CD14-positive monocyte (primary cell): ENCODE measurements at regions not wholly inside any gene's neighbourhood (a gene's known extent, or its start where the extent isn't known, plus 50 kb on each side); places are given as distances from the start of the nearest gene placed in this dataset.

ENCODE experiments used
- DNase-seq, 3 donors: peaks; one replicate each; pipeline ENCODE4 v3.0.0-alpha.2; 2011 to 2022
- H2AFZ ChIP-seq: 2 replicates; pipeline ENCODE4 v1.6.0; 2012; ENCODE audit warnings: mild to moderate bottlenecking, low read depth, low read length, inconsistent platforms; ENCODE audit not compliant: insufficient read depth, poor library complexity, severe bottlenecking
- H3K27ac ChIP-seq, 2 donors: 1 replicate in 1 of 2; 2 replicates in 1 of 2; pipeline ENCODE4 v1.5.1; 2012 to 2013; ENCODE audit warnings: low read length in 2 of 2, control low read depth in 1 of 2, inconsistent platforms in 1 of 2, low read depth in 1 of 2, mild to moderate bottlenecking in 1 of 2
- H3K27me3 ChIP-seq, 2 donors: one replicate each; pipeline versions ENCODE4 v1.6.0 to v1.6.1; 2011 to 2013; ENCODE audit warnings: low read length in 2 of 2; ENCODE audit not compliant: control insufficient read depth in 2 of 2, insufficient read depth in 2 of 2
- H3K36me3 ChIP-seq, 2 donors: replicated peaks in 1 of 2; 1 replicate in 1 of 2; 2 replicates in 1 of 2; pipeline versions ENCODE4 v1.5.1 to v1.6.1; 2012 to 2013; ENCODE audit warnings: low read length in 2 of 2, control low read depth in 1 of 2, inconsistent platforms in 1 of 2, mild to moderate bottlenecking in 1 of 2; ENCODE audit not compliant: insufficient read depth in 2 of 2, control insufficient read depth in 1 of 2
- H3K4me1 ChIP-seq, 2 donors: 1 replicate in 1 of 2; 2 replicates in 1 of 2; pipeline versions ENCODE4 v1.5.1 to v1.6.1; 2012 to 2013; ENCODE audit warnings: low read length in 2 of 2, control low read depth in 1 of 2, inconsistent platforms in 1 of 2, mild to moderate bottlenecking in 1 of 2, moderate library complexity in 1 of 2; ENCODE audit not compliant: insufficient read depth in 2 of 2, control insufficient read depth in 1 of 2
- H3K4me2 ChIP-seq: replicated peaks from 2 replicates; pipeline ENCODE3; 2012; ENCODE audit warnings: low read length, moderate library complexity, mild to moderate bottlenecking; ENCODE audit not compliant: poor library complexity, severe bottlenecking; ENCODE audit errors: extremely low read depth
- H3K4me3 ChIP-seq, 3 experiments: fragments of 200-600 bp in 1 of 3; sonication (generic) in 1 of 3; replicated peaks in 1 of 3; 1 replicate in 2 of 3; 2 replicates in 1 of 3; pipeline ENCODE4 v1.5.1; 2011 to 2013; ENCODE audit warnings: low read length in 3 of 3, mild to moderate bottlenecking in 3 of 3, control low read depth in 2 of 3, low read depth in 2 of 3, inconsistent platforms in 1 of 3, moderate library complexity in 1 of 3
- H3K79me2 ChIP-seq: 2 replicates; pipeline ENCODE4 v1.6.0; 2012; ENCODE audit warnings: mild to moderate bottlenecking, control low read depth, inconsistent platforms, low read length, moderate library complexity; ENCODE audit not compliant: insufficient read depth
- H3K9ac ChIP-seq: 2 replicates; pipeline ENCODE4 v1.6.0; 2017; ENCODE audit warnings: low read length, mild to moderate bottlenecking; ENCODE audit not compliant: insufficient read depth, poor library complexity, severe bottlenecking
- H3K9me3 ChIP-seq, 2 donors: replicated peaks in 1 of 2; 1 replicate in 1 of 2; 2 replicates in 1 of 2; pipeline versions ENCODE4 v1.5.1 to v1.6.1; 2012 to 2013; ENCODE audit warnings: low read length in 2 of 2, control low read depth in 1 of 2; ENCODE audit not compliant: control insufficient read depth in 1 of 2, insufficient read depth in 1 of 2
- H4K20me1 ChIP-seq: 2 replicates; pipeline ENCODE4 v1.6.0; 2012; ENCODE audit warnings: mild to moderate bottlenecking, low read length, control low read depth, moderate library complexity; ENCODE audit not compliant: insufficient read depth
- H3K27ac Mint-ChIP-seq, 7 donors: one replicate each; pipeline ENCODE4 v1.8.0; 2020; ENCODE audit warnings: mild to moderate bottlenecking in 7 of 7, mixed read lengths in 7 of 7, moderate library complexity in 6 of 7, inconsistent platforms in 2 of 7
- H3K27me3 Mint-ChIP-seq, 3 donors: one replicate each; pipeline ENCODE4 v1.8.0; 2021 to 2022; ENCODE audit warnings: low read depth in 3 of 3, mild to moderate bottlenecking in 3 of 3, mixed read lengths in 3 of 3, moderate library complexity in 3 of 3, inconsistent platforms in 1 of 3
- H3K36me3 Mint-ChIP-seq, 2 donors: one replicate each; pipeline ENCODE4 v1.8.0; 2020; ENCODE audit warnings: mixed read lengths in 2 of 2, inconsistent platforms in 1 of 2, mild to moderate bottlenecking in 1 of 2
- H3K4me1 Mint-ChIP-seq: one replicate; pipeline ENCODE4 v1.8.0; 2020; ENCODE audit warnings: mild to moderate bottlenecking, mixed read lengths
- H3K4me3 Mint-ChIP-seq, 2 donors: one replicate each; pipeline ENCODE4 v1.8.0; 2020; ENCODE audit warnings: mild to moderate bottlenecking in 2 of 2, mixed read lengths in 2 of 2, moderate library complexity in 1 of 2
- H3K9me3 Mint-ChIP-seq, 7 donors: one replicate each; pipeline ENCODE4 v1.8.0; 2020 to 2022; ENCODE audit warnings: mixed read lengths in 7 of 7, mild to moderate bottlenecking in 6 of 7, moderate library complexity in 6 of 7, inconsistent platforms in 2 of 7
- WGBS: methylation state at CpG from one replicate; pipeline ENCODE4 v1.1.5; 2013; ENCODE audit warnings: missing lambda C conversion rate; ENCODE audit not compliant: insufficient coverage; 5-methylcytosine and 5-hydroxymethylcytosine counted together
- intact Hi-C, 2 donors: fragments of 100-400 bp; cut with micrococcal nuclease; formaldehyde crosslinking; loops; one replicate each; pipeline versions ENCODE4 v1.15.0 to v1.15.1; 2023
- TF ChIP-seq, protein P1 (sequence below): fragments of 200-600 bp; IDR thresholded peaks from one replicate; pipeline ENCODE4 v1.8.0; 2022; ENCODE audit warnings: antibody characterized with exemption, mild to moderate bottlenecking

DNA sequence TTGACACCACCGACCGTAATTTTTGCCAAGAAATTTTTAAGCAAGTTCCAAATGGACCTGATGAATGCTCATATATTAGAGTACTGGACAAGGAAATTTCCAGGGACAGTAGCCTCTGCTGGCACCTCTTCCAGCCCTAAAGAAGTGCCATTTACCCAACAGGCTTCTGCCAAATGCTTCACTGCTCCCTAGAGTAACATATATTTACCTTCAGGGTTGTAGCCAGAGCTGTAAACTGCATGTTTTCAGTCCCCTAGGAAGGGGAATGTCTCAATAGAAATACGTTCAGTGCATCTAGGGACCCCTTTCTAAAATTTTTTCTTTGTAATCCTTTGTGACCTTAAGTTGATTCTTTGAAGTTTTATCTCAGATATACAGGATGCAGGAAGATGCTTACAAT, 143.1 kb upstream of the SMAD1 start:
- intact Hi-C loops, result no loop called here
- H2AFZ ChIP-seq, result no peak overlapping the region

DNA sequence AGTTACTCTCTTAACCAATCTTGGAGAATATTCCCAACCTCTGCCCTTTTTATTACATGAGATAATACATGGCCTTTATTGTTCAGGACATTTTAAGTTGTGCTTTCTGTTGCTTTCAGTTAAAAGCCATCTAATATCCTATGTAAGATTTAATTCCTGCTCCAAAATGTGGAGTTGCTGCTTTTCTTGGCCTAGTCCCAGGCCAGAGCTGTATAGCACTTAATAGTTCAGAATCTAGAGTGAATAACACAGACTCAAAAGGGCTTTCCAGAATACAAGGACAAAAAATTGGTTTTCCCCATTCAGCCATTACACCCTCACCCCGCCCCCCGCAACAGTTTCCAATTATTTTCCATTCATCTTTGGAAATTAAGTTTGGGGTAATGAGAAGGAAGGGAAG, 144.3 kb upstream of the SMAD1 start:
- H3K9me3 Mint-ChIP-seq, result peaks cover 0 to 4% (median 1%) of the 10 kb centered on the region in 7 donors
- H3K27me3 ChIP-seq, result no peaks in the 10 kb centered on the region
- no peak overlapping the region for H3K4me3 Mint-ChIP-seq
- no peaks in the 10 kb centered on the region for H4K20me1 ChIP-seq
- intact Hi-C loops, result no loop called here
- no peak overlapping the region for H3K9ac ChIP-seq
- H3K27me3 Mint-ChIP-seq, result no peaks in the 10 kb centered on the region
- no peak overlapping the region for H3K4me3 ChIP-seq
- H3K27ac ChIP-seq, result no peak overlapping the region
- no peaks in the 10 kb centered on the region for H3K9me3 ChIP-seq
- no peaks in the 10 kb centered on the region for H3K36me3 ChIP-seq
- WGBS, result no CpG with 5 or more reads among the region's 2 CpGs
- no peaks in the 10 kb centered on the region for H3K79me2 ChIP-seq
- H3K27ac Mint-ChIP-seq, result no peak overlapping the region
- no peaks in the 10 kb centered on the region for H3K4me1 ChIP-seq
- no peaks in the 10 kb centered on the region for H3K4me1 Mint-ChIP-seq
- no peak overlapping the region for H2AFZ ChIP-seq
- no peak overlapping the region for H3K4me2 ChIP-seq
- H3K36me3 Mint-ChIP-seq, result no peaks in the 10 kb centered on the region
- no peak for DNase-seq
- TF ChIP-seq, protein P1, sequence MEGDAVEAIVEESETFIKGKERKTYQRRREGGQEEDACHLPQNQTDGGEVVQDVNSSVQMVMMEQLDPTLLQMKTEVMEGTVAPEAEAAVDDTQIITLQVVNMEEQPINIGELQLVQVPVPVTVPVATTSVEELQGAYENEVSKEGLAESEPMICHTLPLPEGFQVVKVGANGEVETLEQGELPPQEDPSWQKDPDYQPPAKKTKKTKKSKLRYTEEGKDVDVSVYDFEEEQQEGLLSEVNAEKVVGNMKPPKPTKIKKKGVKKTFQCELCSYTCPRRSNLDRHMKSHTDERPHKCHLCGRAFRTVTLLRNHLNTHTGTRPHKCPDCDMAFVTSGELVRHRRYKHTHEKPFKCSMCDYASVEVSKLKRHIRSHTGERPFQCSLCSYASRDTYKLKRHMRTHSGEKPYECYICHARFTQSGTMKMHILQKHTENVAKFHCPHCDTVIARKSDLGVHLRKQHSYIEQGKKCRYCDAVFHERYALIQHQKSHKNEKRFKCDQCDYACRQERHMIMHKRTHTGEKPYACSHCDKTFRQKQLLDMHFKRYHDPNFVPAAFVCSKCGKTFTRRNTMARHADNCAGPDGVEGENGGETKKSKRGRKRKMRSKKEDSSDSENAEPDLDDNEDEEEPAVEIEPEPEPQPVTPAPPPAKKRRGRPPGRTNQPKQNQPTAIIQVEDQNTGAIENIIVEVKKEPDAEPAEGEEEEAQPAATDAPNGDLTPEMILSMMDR, result no peak

More for the DNA sequence above, 143.1 kb upstream of the SMAD1 start:
- Histone ChIP-seq H3K4me1 (no peaks in the 10 kb centered on the region), H3K27ac (no peak overlapping the region), H4K20me1 (no peaks in the 10 kb centered on the region), H3K27me3 (no peaks in the 10 kb centered on the region), H3K4me3 (no peak overlapping the region), H3K79me2 (no peaks in the 10 kb centered on the region), H3K9me3 (no peaks in the 10 kb centered on the region), H3K9ac (no peak overlapping the region), H3K36me3 (no peaks in the 10 kb centered on the region), H3K4me2 (no peak overlapping the region)
- no peak overlapping the region for H3K27ac Mint-ChIP-seq
- no peaks in the 10 kb centered on the region for H3K4me1 Mint-ChIP-seq
- peaks cover 0 to 4% (median 1%) of the 10 kb centered on the region in 7 donors for H3K9me3 Mint-ChIP-seq
- H3K4me3 Mint-ChIP-seq, result no peak overlapping the region
- DNase-seq, result no peak
- no peaks in the 10 kb centered on the region for H3K27me3 Mint-ChIP-seq
- no CpG with 5 or more reads among the region's 3 CpGs for whole genome bisulfite sequencing
- H3K36me3 Mint-ChIP-seq, result no peaks in the 10 kb centered on the region
- TF ChIP-seq, protein P1, result no peak
